GM21786 (cell line): ENCODE measurements at regions not wholly inside any gene's neighbourhood (a gene's known extent, or its start where the extent isn't known, plus 50 kb on each side); places are given as distances from the start of the nearest gene placed in this dataset.
"Not testable (repeated sequence)": the region's sequence is repeated elsewhere in the genome, so short reads cannot be mapped to it uniquely, and the experiment has no call there.

Experiments used
- ATAC-seq: cut with Tn5 transposase; IDR thresholded peaks from one replicate; pipeline ENCODE4 v1.9.1; 2021; ENCODE audit not compliant: unreplicated experiment

DNA sequence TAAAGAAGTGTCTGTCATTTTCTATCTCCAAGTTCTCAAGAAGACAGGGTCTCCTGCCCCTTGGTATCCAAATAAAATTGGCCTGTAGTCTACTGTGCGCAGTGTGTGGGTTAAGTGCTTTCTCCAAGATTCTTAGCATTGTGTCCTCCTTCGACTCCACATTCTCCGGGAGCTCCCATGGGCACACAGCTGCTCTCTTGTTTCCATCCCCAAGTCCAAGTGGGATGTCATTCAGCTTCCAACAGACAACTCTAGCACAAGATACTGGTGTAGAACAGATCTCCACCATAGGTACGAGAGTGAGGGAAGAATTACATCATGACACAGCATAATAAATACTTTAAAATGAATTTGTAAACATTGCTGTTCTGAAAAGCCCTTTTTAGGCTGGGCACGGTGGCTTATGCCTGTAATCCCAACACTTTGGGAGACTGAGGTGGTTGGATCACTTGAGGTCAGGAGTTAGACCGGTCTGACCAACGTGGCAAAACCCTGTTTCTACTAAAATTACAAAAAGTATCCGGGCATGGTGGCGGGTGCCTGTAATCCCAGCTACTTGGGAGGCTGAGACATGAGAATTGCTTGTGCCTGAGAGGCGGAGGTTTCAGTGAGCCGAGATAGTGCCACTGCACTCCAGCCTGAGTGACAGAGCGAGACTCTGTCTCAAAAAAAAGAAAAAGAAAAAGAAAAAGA lies 196.2 kb downstream of the C9orf152 start:
- ATAC-seq: no peak

DNA sequence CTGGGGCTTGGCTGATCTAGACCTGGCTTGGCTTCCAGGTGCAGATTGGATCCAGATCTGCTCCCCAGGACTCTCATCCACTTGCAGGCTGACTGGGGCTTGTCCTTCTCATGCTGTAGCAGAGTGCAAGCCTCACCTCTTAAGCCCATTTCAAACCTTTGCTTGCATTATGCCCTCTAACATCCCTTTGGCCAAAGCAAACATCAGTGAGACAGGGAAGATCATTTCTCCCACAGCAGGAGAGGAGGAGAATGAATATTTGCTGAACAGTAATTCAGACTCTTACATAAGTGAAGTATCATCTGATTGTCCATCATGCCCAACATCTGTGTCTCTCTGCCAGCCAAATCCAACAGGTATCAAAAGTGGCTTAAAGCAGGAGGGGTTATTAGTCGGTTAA lies 194.9 kb downstream of the C9orf152 start:
- ATAC-seq: no peak

DNA sequence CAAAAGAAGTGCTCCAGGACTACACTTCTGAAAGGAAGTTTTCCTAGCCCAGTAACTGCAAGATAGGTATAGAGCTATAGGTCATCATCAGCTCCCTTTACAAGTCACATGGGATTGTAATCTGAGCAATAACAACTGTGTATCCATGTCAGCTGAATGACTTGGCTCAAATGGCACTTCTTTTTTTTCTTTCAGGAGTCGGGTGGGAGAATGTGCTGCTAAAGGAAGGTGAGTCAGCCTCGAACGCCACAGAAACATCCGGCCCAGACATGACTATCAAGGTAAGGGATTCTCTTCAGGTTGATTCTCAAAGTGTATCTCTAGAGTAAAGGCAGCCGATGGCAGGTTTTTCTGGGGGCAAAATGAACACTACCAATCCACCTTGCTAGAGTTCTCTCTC lies 192.2 kb downstream of the C9orf152 start:
- ATAC-seq: no peak

DNA sequence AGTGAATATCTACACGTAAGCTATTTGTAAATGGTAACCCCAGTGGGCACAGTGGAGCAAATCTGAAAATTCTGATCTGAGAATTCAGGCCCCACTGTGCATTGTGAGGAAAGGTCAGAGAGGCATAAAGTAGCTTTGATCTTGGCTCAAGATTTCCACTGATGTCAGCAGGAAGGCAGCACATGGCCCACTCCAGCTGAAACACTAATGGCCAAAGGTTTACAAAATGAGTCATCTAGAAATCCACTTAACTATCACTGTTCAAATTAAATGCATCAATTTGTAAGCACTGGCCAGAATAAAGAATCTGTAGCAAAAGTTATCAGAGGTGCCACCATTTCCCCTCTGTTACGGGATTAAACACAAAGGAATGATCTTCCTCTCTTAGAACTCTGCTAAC lies 191.6 kb downstream of the C9orf152 start:
- ATAC-seq: no peak

DNA sequence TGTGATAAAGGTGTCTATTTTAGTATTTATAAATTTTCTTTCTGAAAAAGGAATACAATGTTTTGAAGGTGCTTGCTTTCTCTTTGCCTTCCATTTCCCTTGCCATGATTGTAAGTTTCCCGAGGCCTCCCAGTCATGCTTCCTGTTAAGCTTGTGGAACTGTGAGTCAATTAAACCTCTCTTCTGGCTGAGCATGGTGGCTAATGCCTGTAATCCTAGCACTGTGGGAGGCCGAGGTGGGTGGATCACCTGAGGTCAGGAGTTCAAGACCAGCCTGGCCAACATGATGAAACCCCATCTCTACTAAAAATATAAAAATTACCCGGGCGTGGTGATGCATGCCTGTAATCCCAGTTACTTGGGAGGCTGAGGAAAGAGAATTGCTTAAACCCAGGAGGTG lies 187.7 kb downstream of the C9orf152 start:
- ATAC-seq: not testable (repeated sequence)

DNA sequence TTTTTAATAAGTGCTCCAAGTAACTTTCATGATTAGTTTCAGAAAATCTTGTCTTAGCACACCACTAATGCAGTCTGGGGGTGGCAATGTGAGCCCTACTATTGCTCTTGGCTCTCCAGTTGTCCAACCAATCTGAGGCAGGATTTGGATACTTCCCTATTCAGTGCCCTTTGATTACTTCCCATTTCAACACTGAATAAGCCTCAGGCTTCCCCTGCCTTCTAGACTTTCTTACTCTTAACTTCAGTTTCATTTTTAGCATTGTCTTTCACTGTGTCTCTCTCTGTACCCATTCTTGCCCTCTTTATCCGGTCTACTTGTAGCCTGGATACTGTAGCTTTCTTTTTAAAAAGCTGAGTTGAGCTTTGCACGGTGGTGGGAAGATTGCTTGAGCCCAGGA lies 186.1 kb downstream of the C9orf152 start:
- ATAC-seq: peak; percentile 99

DNA sequence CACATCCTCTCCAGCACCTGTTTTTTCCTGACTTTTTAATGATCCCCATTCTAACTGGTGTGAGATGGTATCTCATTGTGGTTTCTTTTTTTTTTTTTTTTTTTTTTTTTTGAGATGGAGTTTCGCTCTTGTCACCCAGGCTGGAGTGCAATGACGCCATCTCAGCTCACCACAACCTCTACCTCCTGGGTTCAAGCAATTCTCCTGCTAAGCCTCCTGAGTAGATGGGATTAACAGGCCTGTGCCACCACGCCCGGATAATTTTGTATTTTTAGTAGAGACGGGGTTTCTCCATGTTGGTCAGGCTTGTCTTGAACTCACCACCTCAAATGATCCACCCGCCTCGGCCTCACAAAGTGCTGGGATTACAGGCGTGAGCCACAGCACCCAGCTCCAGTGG lies 184.7 kb downstream of the C9orf152 start:
- not testable (repeated sequence) for ATAC-seq

DNA sequence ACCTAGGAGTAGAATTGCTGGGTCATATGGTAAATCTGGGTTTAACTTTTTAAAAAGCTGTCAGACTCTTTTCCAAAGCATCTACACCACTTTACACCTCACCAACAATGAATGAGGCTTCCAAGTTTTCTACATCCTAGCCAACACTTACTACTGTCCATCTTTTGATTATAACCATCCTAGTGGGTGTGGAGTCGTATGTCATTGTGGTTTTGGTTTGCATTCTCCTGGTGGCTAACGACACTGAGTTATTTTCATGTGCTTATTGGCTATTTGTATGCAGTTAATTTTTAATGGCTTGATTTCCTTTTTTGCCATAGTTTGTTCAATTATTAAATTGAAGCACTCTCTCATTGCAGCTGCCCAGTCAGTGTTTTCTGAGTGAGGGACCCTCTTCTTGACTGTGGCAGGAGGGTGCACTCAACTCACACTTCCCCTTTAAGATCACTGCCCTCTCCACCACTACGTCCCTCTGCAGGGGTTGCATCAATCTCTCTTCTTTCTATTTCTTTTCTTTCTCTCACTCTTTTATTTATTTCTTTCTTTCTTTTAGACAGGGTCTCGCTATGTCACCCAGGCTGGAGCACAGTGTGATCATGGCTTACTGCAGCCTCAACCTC lies 182.3 kb downstream of the C9orf152 start:
- no peak for ATAC-seq

DNA sequence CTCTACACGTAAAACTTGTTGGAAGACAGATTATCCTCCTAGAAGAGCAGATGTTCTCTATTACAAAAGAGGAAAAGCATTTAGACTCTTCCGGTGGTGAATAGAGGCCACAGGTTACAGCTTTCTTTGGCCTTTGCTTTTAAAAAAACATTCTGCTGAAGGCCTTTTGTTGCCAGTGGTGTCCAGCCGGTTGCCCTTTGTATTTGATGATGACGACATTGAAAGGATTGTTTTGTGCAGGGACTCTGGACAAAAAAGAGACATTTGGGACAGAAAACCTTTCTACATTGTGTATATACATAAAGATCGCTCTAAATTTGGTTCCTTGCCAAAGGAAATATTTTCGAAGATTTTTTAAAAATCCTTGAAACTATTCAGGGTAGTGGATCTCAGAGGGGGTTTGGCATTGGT lies 180.3 kb downstream of the C9orf152 start:
- no peak for ATAC-seq

DNA sequence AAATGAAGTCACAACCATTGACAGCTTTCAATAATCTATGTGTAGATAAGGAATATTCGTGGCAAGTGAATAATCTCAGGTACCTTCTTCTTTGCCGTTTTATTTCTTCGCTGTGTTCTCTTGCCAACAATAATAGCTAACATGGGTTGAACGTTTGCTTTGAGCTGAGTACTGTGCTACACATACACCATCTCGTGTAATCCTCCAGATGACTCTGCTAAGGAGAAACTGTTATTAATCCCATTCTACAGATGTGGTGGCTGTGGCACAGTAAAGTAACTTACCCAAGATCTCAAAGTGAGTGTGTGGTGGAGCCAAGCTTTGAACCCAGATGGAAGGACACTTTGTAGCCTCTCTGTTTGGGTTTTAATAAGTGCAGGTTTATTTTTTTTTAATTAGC lies 179.7 kb downstream of the C9orf152 start:
- ATAC-seq: no peak

DNA sequence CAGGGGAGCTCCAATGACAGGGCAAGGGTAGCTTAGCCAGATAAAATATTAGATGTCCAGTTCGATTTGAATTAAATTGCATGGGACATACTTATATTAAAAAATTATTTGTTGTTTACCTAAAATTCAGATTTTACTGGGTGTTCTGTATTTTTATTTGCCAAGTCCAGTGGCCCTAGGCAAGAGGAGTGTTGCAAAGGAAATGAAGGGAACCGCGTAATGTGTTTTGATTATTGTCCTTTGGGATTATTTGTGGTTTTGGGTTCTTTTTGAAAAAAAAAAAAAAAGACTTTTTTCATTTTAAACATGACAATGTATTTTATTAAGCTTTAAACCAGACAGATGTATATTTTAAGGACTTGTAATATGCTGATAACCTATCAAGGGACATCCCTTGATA lies 179.3 kb downstream of the C9orf152 start:
- no peak for ATAC-seq

DNA sequence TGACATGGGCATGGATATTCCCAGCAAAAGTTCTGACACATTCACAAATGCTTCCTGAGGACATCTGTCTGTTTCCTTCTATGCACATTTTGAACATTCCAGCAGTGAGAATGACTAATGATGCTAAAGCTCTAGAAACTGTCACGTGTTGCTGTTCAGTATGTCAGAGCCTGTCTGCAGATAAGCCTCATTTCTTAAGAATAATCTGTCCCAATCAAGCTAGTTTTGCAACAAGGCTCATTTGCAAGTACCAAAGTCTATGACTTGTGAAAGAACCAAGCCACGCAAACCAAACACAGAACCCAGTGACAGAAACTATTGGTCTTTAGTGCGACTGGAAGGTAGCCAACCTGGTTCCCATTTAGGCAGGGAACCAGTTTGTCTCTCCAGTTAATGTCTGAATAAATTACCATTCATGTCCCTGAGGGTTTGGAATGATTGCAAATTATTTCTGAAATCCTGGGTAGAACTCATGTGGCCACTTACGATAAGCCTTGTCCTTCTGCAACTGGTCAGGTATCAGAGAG lies 178.5 kb downstream of the C9orf152 start:
- no peak for ATAC-seq

DNA sequence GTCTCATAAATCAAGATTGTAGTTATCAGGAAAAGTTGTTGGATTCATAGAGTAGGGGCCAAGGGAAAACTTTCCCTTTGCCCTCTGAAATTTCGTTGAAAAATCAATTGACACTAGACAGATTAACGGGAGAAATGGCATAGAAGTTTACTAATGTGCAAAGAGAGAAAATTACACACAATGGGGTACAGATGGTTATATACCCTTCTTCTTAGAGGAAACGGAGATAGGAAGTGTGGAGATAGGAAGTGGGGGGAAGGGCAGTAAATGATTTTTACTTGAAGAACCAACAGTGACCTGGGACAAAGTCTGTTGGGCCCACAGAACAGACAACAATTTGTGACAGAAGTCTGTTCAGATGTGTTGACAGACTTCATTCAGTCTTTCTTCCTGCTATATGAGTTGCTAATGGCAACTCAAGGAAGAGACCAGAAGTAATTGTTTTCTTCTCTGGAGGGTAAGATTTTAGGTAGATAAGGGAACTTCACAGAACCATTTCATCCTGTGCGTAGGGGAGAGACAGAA lies 177.9 kb downstream of the C9orf152 start:
- ATAC-seq: no peak

DNA sequence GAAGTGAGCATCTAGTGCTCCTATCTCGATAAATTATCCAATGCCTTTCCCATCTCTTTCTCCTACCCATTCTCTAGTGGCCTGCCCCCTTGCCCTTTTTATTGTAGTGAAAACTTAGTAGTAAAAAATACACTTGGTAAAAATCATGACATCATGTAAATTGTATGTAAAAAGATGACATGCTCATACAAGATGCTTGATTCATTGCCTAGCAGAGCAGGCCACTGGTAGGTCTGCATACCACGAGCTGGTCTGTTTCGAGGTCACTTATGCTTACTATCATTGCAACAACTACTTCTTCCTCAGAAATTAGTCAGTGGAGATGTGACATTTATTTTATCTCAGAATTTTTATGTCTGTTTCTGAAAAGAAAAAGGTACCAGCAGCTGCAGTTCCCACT lies 177.3 kb downstream of the C9orf152 start:
- no peak for ATAC-seq

DNA sequence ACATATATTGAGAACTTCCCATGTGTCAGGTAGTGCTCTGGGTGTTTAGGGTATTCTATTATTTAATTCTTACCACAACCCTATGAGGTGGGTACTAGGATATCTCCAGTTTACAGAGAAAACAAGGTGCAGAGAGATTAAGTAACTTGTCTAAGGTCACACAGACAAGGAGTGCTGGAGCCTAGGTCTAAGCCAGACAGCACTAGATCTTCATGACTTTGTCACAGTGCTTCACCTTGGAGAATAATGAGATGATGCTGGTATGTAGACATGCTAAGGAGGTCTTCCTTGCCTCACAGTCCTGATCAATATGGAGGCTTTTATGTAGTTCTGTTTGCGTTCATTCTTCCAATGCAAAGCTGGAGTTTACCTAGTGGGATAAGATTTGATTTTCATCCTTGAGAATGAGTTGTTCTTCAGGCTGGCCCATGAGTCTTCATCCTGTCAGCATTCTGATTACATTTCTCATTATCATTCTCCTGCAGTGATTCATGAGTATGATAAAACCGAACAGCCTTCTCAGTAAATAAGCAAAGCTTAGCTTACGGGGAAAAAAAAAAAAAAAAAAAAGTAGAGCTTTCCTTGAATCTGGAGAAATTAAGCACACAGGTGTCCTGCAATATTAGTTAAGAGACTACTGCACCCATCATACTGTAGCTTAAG lies 176.3 kb downstream of the C9orf152 start:
- no peak for ATAC-seq

DNA sequence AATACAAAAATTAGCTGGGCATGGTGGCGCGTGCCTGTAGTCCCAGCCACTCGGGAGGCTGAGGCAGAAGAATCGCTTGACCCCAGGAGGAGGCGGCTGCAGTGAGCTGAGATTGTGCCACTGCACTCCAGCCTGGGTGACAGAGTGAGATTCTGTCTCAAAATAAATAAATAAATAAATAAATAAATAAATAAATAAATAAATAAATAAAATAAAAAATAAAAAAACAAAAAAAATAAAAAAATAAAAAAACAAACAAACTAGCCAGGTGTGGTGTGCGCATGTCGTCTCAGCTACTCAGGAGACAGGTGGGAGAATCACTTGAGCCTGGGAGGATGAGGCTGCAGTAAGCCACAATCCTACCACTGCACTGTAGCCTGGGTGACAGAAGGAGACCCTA lies 175.4 kb downstream of the C9orf152 start:
- ATAC-seq: not testable (repeated sequence)

DNA sequence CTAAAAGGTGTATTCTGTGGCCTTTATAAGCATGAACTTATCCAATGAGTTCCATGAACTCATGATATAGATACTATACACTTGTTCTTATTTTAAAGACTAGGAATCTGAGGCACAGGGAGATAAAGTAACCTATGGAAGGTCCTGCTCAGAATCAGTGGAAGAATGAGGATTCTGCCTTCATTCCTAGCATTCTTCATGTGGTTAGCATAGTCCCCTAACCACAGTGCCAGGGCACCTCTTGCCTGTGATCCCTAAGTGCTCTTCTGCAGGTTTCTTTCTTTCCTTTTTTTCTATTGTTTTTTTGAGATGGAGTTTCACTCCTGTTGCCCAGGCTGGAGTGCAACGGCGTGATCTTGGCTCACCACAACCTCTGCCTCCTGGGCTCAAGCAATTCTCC lies 174.1 kb downstream of the C9orf152 start:
- ATAC-seq: no peak

DNA sequence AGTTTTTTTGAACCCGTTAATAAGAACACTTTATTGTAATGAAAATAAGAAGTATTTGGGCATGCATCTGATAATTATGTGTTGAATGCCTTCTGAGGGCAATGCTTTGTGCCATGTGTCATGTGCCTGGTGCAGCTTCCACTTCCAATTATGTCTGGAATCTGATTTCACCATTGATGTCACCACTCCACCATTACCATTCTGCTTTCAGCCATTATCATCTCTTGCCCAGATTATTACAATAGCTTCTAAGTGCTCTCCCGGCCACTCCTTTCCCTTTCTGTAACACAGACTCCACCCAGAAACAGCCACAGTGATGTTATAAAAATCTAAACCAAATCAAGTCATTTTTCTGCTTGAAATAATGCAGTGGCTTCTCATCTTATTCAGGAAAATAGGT lies 171.7 kb downstream of the C9orf152 start:
- no peak for ATAC-seq

DNA sequence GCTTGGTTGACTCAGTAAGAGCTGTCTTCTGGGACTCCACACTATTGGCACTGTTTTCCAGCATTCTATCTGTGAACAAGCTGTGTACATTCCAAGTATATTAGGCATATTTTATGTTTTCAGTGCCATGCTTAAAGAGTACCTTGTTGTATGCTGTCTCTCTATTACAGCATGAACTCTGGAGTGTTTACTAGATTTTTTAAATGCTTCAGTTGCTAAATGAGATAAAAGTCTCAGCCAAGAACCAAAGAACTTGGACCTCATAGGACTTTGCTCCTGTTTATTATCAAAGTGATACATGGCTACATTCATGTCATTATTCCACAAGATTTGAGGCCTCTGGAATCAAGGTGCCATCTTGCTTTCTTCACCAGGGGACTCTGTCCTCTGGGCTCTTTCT lies 167.2 kb downstream of the C9orf152 start:
- no peak for ATAC-seq

DNA sequence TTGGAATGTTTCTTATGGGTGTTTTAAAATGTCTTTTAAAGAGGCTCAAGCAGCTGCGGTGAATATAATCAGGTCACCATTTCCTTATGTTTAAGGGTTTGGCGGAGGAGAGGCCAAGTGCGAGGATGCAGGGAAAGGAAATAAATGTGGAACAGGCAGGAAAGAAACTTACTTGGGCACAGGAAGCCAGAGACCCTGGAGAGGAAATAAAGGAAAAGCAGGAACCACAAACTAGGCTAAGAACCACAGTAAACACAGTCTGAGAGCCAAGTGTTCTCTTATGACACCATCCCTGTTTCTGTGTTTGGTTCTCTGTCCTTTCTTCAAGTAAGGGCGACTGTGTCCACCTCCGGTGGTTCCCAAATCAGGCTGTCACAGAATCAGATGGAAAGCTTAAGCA lies 166.5 kb downstream of the C9orf152 start:
- ATAC-seq: no peak

DNA sequence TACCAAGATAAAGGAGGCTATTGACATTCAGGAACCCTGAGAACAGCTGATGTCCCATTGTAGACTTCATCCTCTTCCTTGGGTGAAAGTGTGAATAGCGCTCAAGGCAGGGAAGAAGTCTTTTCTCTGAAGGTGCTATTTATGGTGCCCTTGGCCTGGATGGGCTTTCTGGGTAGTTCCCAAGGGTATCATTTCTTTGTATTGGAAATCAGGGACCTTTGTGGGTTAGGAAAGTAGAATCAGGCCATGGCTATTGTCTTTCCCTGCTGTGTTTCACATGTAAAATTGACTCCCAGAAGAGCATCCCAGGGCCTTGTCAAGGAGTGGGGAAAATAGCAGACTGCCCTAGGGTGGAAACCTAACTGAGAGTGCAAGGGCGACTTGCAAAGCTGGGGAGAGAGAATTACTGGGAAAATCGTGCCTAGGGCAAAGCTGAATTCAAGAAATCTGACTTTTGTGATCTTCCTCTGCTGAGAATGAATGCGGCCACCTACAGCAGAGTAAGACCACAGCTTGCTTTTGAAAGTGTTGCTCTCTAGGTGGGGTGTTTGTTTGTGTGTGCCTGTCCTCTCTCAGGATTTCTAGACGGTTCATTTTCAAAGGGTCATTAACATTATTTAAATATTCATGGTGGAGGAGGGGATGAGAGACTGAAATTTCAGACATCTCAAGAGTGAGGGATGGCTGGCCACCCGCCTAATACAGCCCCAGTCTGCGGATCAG lies 160.6 kb downstream of the C9orf152 start:
- ATAC-seq: peak; percentile 18
